GM12865 (cell line): ENCODE measurements at regions not wholly inside any gene's neighbourhood (a gene's known extent, or its start where the extent isn't known, plus 50 kb on each side); places are given as distances from the start of the nearest gene placed in this dataset.
A peak's percentile ranks its signal among the peaks of the same experiment; 100 is the strongest.

ENCODE experiments used
- DNase-seq: peaks from one replicate; pipeline ENCODE4 v3.0.0; 2010; ENCODE audit warnings: low read depth
- H3K4me3 ChIP-seq: 2 replicates; pipeline ENCODE4 v1.5.1; 2011; ENCODE audit warnings: mild to moderate bottlenecking, low read depth, low read length, control low read depth
- CTCF ChIP-seq: IDR thresholded peaks from 2 replicates; pipeline ENCODE4 v1.5.1; 2011; ENCODE audit warnings: low read length, control low read depth, low read depth, inconsistent platforms; ENCODE audit not compliant: insufficient read depth; ENCODE audit errors: missing control alignments

GRCh38 chr2:162925595-162925994, 87.0 kb upstream of the KCNH7 start:
- H3K4me3 ChIP-seq = no peak overlapping the region
- peak; percentile 9 for DNase-seq
- TF ChIP-seq CTCF = no peak

GRCh38 chr2:162919111-162919510, 80.5 kb upstream of the KCNH7 start:
- H3K4me3 ChIP-seq = no peak overlapping the region
- no peak for TF ChIP-seq CTCF
- no peak for DNase-seq

- no peak for TF ChIP-seq CTCF
- no peak for DNase-seq
- no peak overlapping the region for H3K4me3 ChIP-seq
Observed at GRCh38 chr2:162917626-162918025, 79.1 kb upstream of the KCNH7 start.

- no peak for DNase-seq
- H3K4me3 ChIP-seq = no peak overlapping the region
- no peak for TF ChIP-seq CTCF
Observed at GRCh38 chr2:162916286-162916801, 77.8 kb upstream of the KCNH7 start.

- peak; percentile 25 for DNase-seq
- no peak overlapping the region for H3K4me3 ChIP-seq
Observed at GRCh38 chr2:162915858-162916257, 77.3 kb upstream of the KCNH7 start.

DNA sequence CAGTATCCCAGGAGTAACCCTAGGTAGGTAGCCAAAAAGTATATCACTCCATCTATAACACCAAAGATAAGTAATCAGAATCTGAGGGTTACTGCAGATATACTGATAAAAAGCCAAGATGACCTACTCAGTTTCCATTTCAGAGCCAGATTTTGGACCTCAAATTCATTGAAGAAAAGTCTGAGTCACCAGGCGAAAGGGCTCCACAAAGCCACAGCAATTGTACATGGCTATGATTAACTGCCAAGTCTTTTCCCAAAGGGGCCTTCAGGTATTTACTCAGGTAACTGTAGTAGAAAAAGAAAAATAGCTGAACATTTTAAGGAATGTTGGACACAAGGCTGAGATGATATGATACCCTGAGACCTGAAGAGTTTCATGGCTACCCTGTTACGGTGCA, 75.6 kb upstream of the KCNH7 start:
- no peak for TF ChIP-seq CTCF
- DNase-seq = no peak

More at GRCh38 chr2:162915858-162916257, 77.3 kb upstream of the KCNH7 start:
- no peak for TF ChIP-seq CTCF

DNA sequence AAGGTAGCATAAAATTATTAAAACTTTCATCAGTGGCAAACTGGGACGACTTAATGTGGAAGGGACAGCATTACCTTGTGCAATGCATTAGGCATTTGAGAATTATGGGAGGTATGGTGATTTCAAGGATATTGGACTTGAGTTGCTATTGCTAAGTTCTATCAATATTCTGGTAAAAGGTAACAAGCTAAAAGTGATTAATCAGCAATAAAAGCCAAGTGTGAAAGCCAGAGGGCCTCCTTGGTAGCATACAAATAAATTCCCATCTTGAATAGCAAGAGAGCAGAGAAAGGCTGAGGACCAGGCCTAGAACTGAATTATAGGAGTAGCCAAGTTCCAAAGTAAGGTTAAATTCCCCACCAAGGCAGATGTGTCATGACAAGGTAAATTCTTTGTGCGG, 74.2 kb upstream of the KCNH7 start:
- no peak for TF ChIP-seq CTCF
- DNase-seq = no peak
- no peak overlapping the region for H3K4me3 ChIP-seq

More for the DNA sequence above, 75.6 kb upstream of the KCNH7 start:
- no peak overlapping the region for H3K4me3 ChIP-seq
